Heart right ventricle (tissue), 16 donors: ENCODE measurements at regions not wholly inside any gene's neighbourhood (a gene's known extent, or its start where the extent isn't known, plus 50 kb on each side); places are given as distances from the start of the nearest gene placed in this dataset.

Experiments
- ATAC-seq, 8 donors: fragments of 200-7000 bp; cut with Tn5 transposase; one replicate each; pipeline ENCODE4 v1.9.1; 2020; ENCODE audit warnings: mild to moderate bottlenecking in 8 of 8, moderate library complexity in 8 of 8, moderate number of reproducible peaks in 1 of 8
- DNase-seq, 2 donors: peaks; one replicate each; pipeline ENCODE4 v3.0.0-alpha.2; 2020
- H3K27ac ChIP-seq, 10 donors: fragments of 200-600 bp; sonication (generic) in 2 of 10; one replicate each; pipeline versions ENCODE4 v1.5.0 to v1.8.0; 2020 to 2022; ENCODE audit warnings: mild to moderate bottlenecking in 3 of 10
- H3K27me3 ChIP-seq, 7 donors: fragments of 200-600 bp; one replicate each; pipeline ENCODE4 v1.8.0; 2021 to 2022; ENCODE audit warnings: mild to moderate bottlenecking in 2 of 7
- H3K36me3 ChIP-seq, 9 donors: fragments of 200-600 bp; sonication (generic) in 1 of 9; one replicate each; pipeline versions ENCODE4 v1.5.0 to v1.8.0; 2020 to 2022; ENCODE audit warnings: mild to moderate bottlenecking in 2 of 9
- H3K4me1 ChIP-seq, 9 donors: fragments of 200-600 bp; sonication (generic) in 1 of 9; one replicate each; pipeline versions ENCODE4 v1.5.0 to v1.8.0; 2020 to 2022; ENCODE audit warnings: mild to moderate bottlenecking in 4 of 9
- H3K4me3 ChIP-seq, 10 donors: fragments of 200-600 bp; sonication (generic) in 2 of 10; one replicate each; pipeline versions ENCODE4 v1.5.0 to v1.8.0; 2020 to 2022; ENCODE audit warnings: mild to moderate bottlenecking in 7 of 10, moderate library complexity in 2 of 10
- H3K9me3 ChIP-seq, 11 donors: fragments of 200-600 bp in 10 of 11; sonication (generic) in 2 of 11; one replicate each; pipeline versions ENCODE4 v1.5.0 to v1.8.0; 2013 to 2022; ENCODE audit warnings: mild to moderate bottlenecking in 2 of 11, control low read depth in 1 of 11, moderate library complexity in 1 of 11
- WGBS, 2 donors: extraction: QIAGEN DNeasy Blood & Tissue Kit; methylation state at CpG; one replicate each; pipeline ENCODE4 v1.1.7; 2013; ENCODE audit warnings: inconsistent platforms in 1 of 2; 5-methylcytosine and 5-hydroxymethylcytosine counted together
- intact Hi-C, 10 donors: fragments of 100-400 bp; cut with DNase I; formaldehyde crosslinking; loops; one replicate each; pipeline versions ENCODE4 v1.11.1 to v1.14.2; 2022
- TF ChIP-seq, protein P1 (sequence below), 9 donors: fragments of 200-600 bp; sonication (generic) in 2 of 9; IDR thresholded peaks; one replicate each; pipeline versions ENCODE4 v1.5.0 to v1.8.0; 2021 to 2022; ENCODE audit warnings: antibody characterized with exemption in 9 of 9, mild to moderate bottlenecking in 5 of 9, moderate library complexity in 1 of 9
- donor health status: Arrhythmogenic right ventricular cardiomyopathy.
- donor health status: ischemic (EF 13 %, LVEDD 7.1; RV severe dilation, severe dysfunction).
- donor health status: healthy with polysubstance abuse.
- donor health status: DM: no; HTN: yes; CAD: no.
- donor health status: DM: no; HTN: no; CAD: no.
- donor health status: ischemic (EF 25% LVEDD 6.9; RV normal size, moderate dysfunction).
- donor health status: ischemic (EF 25% LVEDD 5.7; RV mildly dilated, moderate dysfunction).
- donor health status: healthy.
- donor health status: DM: yes; HTN: yes; CAD: no.
- donor health status: Ischemic cardiomyopathy.
- donor health status: ischemic (EF 35%, LVEDD 5.7; RV mildly dilated, moderate dysfunction).
- donor health status: nonischemic (EF 11% LVEDD 7.7; RV severe dilation, severe dysfunction).
- donor health status: DM: yes; HTN: yes; CAD: no.
- donor health status: PGD.
- donor health status: ischemic (EF 29% LVEDD 5.4; RV normal size, mild dysfunction).
- donor health status: nonischemic (EF 23%, LVEDD 6.1; RV moderate dilation, normal function).

GRCh38 chr21:22691658-22692057, 1693.4 kb downstream of the NCAM2 start:
- Histone ChIP-seq H3K36me3 (no peaks in the 10 kb centered on the region), H3K27me3 (no peaks in the 10 kb centered on the region), H3K4me3 (no peak overlapping the region), H3K27ac (peak overlapping the region in 1 of 10 donors; percentile 56), H3K4me1 (no peaks in the 10 kb centered on the region), H3K9me3 (peaks cover 0 to 64% (median 11%) of the 10 kb centered on the region in 11 donors)
- TF ChIP-seq, protein P1, sequence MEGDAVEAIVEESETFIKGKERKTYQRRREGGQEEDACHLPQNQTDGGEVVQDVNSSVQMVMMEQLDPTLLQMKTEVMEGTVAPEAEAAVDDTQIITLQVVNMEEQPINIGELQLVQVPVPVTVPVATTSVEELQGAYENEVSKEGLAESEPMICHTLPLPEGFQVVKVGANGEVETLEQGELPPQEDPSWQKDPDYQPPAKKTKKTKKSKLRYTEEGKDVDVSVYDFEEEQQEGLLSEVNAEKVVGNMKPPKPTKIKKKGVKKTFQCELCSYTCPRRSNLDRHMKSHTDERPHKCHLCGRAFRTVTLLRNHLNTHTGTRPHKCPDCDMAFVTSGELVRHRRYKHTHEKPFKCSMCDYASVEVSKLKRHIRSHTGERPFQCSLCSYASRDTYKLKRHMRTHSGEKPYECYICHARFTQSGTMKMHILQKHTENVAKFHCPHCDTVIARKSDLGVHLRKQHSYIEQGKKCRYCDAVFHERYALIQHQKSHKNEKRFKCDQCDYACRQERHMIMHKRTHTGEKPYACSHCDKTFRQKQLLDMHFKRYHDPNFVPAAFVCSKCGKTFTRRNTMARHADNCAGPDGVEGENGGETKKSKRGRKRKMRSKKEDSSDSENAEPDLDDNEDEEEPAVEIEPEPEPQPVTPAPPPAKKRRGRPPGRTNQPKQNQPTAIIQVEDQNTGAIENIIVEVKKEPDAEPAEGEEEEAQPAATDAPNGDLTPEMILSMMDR (IDR thresholded peaks at IDR 0.05), result no peak
- no peak for DNase-seq
- intact Hi-C loops, result loop anchor here in 1 of 10 donors (5.0 kb wide), 1 partner anchor 49 kb away; no protein-coding TSS in a partner anchor
- ATAC-seq, result peak in 1 of 8 donors; percentile 51

GRCh38 chr21:22703521-22703920, 1705.3 kb downstream of the NCAM2 start:
- Histone ChIP-seq H3K4me3 (no peak overlapping the region), H3K27ac (no peak overlapping the region), H3K27me3 (no peaks in the 10 kb centered on the region), H3K9me3 (no peaks in the 10 kb centered on the region), H3K4me1 (no peaks in the 10 kb centered on the region), H3K36me3 (no peaks in the 10 kb centered on the region)
- intact Hi-C loops, result no loop called here
- DNase-seq (no peak), ATAC-seq (no peak)
- TF ChIP-seq, protein P1 (IDR thresholded peaks at IDR 0.05), result no peak
- 82 to 90% methylated on average over 2 of the region's 2 CpGs for WGBS, 2 donors

DNA sequence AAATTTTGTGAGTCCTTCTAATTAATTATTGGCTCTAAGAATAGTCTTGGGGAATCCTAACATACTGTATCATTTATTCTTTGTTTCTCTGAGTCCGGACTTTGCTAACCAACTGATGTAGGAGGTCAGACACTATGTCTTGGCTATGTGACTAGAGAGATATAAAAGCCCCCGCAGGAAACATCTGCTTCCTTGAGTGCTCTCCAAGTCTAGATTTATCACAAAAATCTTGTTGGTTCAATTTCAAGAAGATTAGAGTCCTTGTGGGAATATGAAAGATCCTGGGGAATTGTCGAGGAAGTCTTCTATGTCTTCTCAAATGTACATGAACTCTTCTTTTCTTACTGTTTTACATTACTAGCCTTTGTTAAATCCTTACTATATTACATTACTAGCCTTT, 1712.5 kb downstream of the NCAM2 start:
- intact Hi-C loops, result no loop called here
- DNase-seq, result peak in 1 of 2 donors; percentile 7
- Histone ChIP-seq H3K36me3 (no peaks in the 10 kb centered on the region), H3K27me3 (no peaks in the 10 kb centered on the region), H3K4me1 (peaks cover 0 to 21% (median 5%) of the 10 kb centered on the region in 9 donors), H3K9me3 (peaks cover 0 to 4% (median 0%) of the 10 kb centered on the region in 11 donors), H3K4me3 (no peak overlapping the region), H3K27ac (peak overlapping the region in 1 of 10 donors; percentile 21)
- 34 to 41% methylated on average over 3 of the region's 3 CpGs for WGBS, 2 donors
- peak in 5 of 8 donors; percentile 44 to 93 (median 83) for ATAC-seq
- TF ChIP-seq, protein P1 (IDR thresholded peaks at IDR 0.05), result no peak

DNA sequence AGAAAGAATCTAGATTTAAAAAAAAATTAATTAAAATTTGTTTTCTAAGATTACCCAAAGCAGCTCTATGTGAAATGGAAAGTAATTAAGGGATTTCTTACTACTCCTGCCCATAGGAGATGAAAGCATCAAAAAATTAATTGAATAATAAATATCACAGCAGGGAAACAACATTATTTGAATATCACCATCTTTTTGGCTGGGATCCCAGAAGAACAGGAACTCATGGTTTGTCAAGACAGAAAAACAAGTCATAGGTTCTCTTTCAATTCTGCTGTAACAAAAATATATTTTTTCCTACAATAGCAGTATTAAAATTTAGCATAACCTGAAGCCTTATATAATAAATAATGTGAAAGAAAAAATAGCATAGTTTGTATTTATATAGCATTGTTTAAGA, 1713.4 kb downstream of the NCAM2 start:
- Histone ChIP-seq H3K36me3 (no peaks in the 10 kb centered on the region), H3K9me3 (peaks cover 0 to 4% (median 0%) of the 10 kb centered on the region in 11 donors), H3K27ac (no peak overlapping the region), H3K27me3 (no peaks in the 10 kb centered on the region), H3K4me1 (peaks cover 0 to 21% (median 5%) of the 10 kb centered on the region in 9 donors), H3K4me3 (no peak overlapping the region)
- intact Hi-C loops, result no loop called here
- ATAC-seq (no peak), DNase-seq (no peak)
- TF ChIP-seq, protein P1 (IDR thresholded peaks at IDR 0.05), result no peak
